ENCODE measurements at regions not wholly inside any gene's neighbourhood (a gene's known extent, or its start where the extent isn't known, plus 50 kb on each side); places are given as distances from the start of the nearest gene placed in this dataset.

- TF ChIP-seq POLR2A (IDR thresholded peaks at IDR 0.05) = no peak
- TF ChIP-seq CTCF (IDR thresholded peaks at IDR 0.05) = no peak
These were observed 290.6 kb downstream of the JRKL start for GRCh38 chr11:96680211-96681018.
